B cell (primary cell): ENCODE measurements at regions not wholly inside any gene's neighbourhood (a gene's known extent, or its start where the extent isn't known, plus 50 kb on each side); places are given as distances from the start of the nearest gene placed in this dataset.

Experiments
- ATAC-seq: fragments of 200-7000 bp; cut with Tn5 transposase; one replicate; pipeline ENCODE4 v1.10.0; 2021; ENCODE audit warnings: low read depth, mild to moderate bottlenecking, moderate number of reproducible peaks, moderate library complexity
- CTCF ChIA-PET: fragments of 350-600 bp; sonication (Branson Sonifier 250); formaldehyde crosslinking; loops from one replicate; lab custom pipeline; 2021; ENCODE audit warnings: antibody characterized with exemption, inconsistent platforms; lab: Charles Lee
- POLR2A ChIA-PET: fragments of 350-600 bp; sonication (Branson Sonifier 250); formaldehyde crosslinking; loops from one replicate; lab custom pipeline; 2021; ENCODE audit warnings: antibody characterized with exemption; lab: Charles Lee
- DNase-seq: peaks from one replicate; pipeline ENCODE4 v3.0.0; 2013
- H2AFZ ChIP-seq: 2 replicates; pipeline ENCODE4 v1.6.1; 2012; ENCODE audit warnings: mild to moderate bottlenecking, low read depth, low read length; ENCODE audit not compliant: insufficient read depth, poor library complexity, severe bottlenecking
- H3K27ac ChIP-seq, 2 donors: 1 replicate in 1 of 2; 2 replicates in 1 of 2; pipeline ENCODE4 v1.5.1; 2012 to 2013; ENCODE audit warnings: low read length in 2 of 2, mild to moderate bottlenecking in 2 of 2, moderate library complexity in 1 of 2
- H3K27me3 ChIP-seq, 4 experiments: fragments of 200-600 bp in 1 of 4; sonication (generic) in 1 of 4; replicated peaks in 1 of 4; 1 replicate in 2 of 4; 2 replicates in 2 of 4; pipeline versions ENCODE4 v1.6.1 to v1.7.0; 2013 to 2016; ENCODE audit warnings: low read length in 3 of 4, mild to moderate bottlenecking in 2 of 4, mixed read lengths in 1 of 4, moderate library complexity in 1 of 4; ENCODE audit not compliant: insufficient read depth in 4 of 4, control insufficient read depth in 3 of 4; ENCODE audit errors: control extremely low read depth in 1 of 4
- H3K36me3 ChIP-seq, 2 experiments: replicated peaks in 1 of 2; 1 replicate in 1 of 2; 2 replicates in 1 of 2; pipeline versions ENCODE4 v1.6.1 to v1.7.1; 2013; ENCODE audit warnings: low read length in 1 of 2; ENCODE audit not compliant: insufficient read depth in 2 of 2, control insufficient read depth in 1 of 2; ENCODE audit errors: control extremely low read depth in 1 of 2, extremely low read depth in 1 of 2
- H3K4me1 ChIP-seq, 2 donors: fragments of 200-600 bp in 1 of 2; sonication (generic) in 1 of 2; 1 replicate in 1 of 2; 2 replicates in 1 of 2; pipeline versions ENCODE4 v1.5.1 to v1.6.1; 2013 to 2017; ENCODE audit warnings: low read length in 2 of 2; ENCODE audit not compliant: control insufficient read depth in 2 of 2, insufficient read depth in 2 of 2
- H3K4me2 ChIP-seq: replicated peaks from 2 replicates; pipeline ENCODE3; 2012; ENCODE audit warnings: mild to moderate bottlenecking, low read depth, low read length; ENCODE audit not compliant: poor library complexity, severe bottlenecking
- H3K4me3 ChIP-seq, 5 experiments: fragments of 200-600 bp in 1 of 5; sonication (generic) in 1 of 5; 1 replicate in 3 of 5; 2 replicates in 2 of 5; pipeline versions ENCODE4 v1.5.1 to v1.7.0; 2011 to 2016; ENCODE audit warnings: low read length in 4 of 5, mild to moderate bottlenecking in 4 of 5, low read depth in 2 of 5, control low read depth in 1 of 5, moderate library complexity in 1 of 5; ENCODE audit not compliant: insufficient read depth in 1 of 5; ENCODE audit errors: control extremely low read depth in 1 of 5, extremely low read depth in 1 of 5
- H3K79me2 ChIP-seq: fragments of 200-600 bp; sonication (generic); one replicate; pipeline ENCODE4 v1.6.0; 2016; ENCODE audit warnings: low read length; ENCODE audit not compliant: control insufficient read depth, insufficient read depth
- H3K9ac ChIP-seq: fragments of 200-600 bp; sonication (generic); 2 replicates; pipeline ENCODE4 v1.6.1; 2017; ENCODE audit warnings: mild to moderate bottlenecking, low read length, moderate library complexity
- H3K9me3 ChIP-seq, 3 donors: one replicate each; pipeline versions ENCODE4 v1.6.1 to v1.7.1; 2013; ENCODE audit warnings: low read length in 2 of 3; ENCODE audit not compliant: control insufficient read depth in 2 of 3, insufficient read depth in 1 of 3; ENCODE audit errors: control extremely low read depth in 1 of 3
- H4K20me1 ChIP-seq: 2 replicates; pipeline ENCODE4 v1.6.0; 2012; ENCODE audit warnings: mild to moderate bottlenecking, low read length; ENCODE audit not compliant: insufficient read depth, control insufficient read depth, poor library complexity, severe bottlenecking
- H3K27ac Mint-ChIP-seq: one replicate; pipeline ENCODE4 v1.8.0; 2021; ENCODE audit warnings: mixed read lengths
- H3K27me3 Mint-ChIP-seq: one replicate; pipeline ENCODE4 v1.8.0; 2021; ENCODE audit warnings: mixed read lengths
- H3K4me1 Mint-ChIP-seq: one replicate; pipeline ENCODE4 v1.8.0; 2021; ENCODE audit warnings: mixed read lengths
- H3K4me3 Mint-ChIP-seq: one replicate; pipeline ENCODE4 v1.8.0; 2021; ENCODE audit warnings: mixed read lengths
- H3K9me3 Mint-ChIP-seq: one replicate; pipeline ENCODE4 v1.8.0; 2022; ENCODE audit warnings: mixed read lengths; ENCODE audit not compliant: insufficient read depth
- CTCF ChIP-seq: fragments of 200-600 bp; IDR thresholded peaks from one replicate; pipeline ENCODE4 v1.8.0; 2022; ENCODE audit warnings: antibody characterized with exemption, mild to moderate bottlenecking
- EZH2 ChIP-seq: IDR thresholded peaks from 2 replicates; pipeline ENCODE4 v1.6.1; 2012; ENCODE audit warnings: borderline replicate concordance, low read depth, mild to moderate bottlenecking, moderate library complexity, low read length; ENCODE audit not compliant: insufficient read depth, poor library complexity, severe bottlenecking
- WGBS: methylation state at CpG from one replicate; pipeline ENCODE4 v1.1.5; 2013; ENCODE audit warnings: missing lambda C conversion rate; ENCODE audit not compliant: insufficient coverage; 5-methylcytosine and 5-hydroxymethylcytosine counted together
- intact Hi-C: fragments of 100-400 bp; cut with micrococcal nuclease; formaldehyde crosslinking; loops from one replicate; pipeline ENCODE4 v1.10.0; 2022

- Histone ChIP-seq H3K4me3 (no peak overlapping the region), H2AFZ (no peak overlapping the region), H3K36me3 (no peaks in the 10 kb centered on the region), H3K9me3 (no peaks in the 10 kb centered on the region), H3K4me1 (no peaks in the 10 kb centered on the region), H4K20me1 (no peaks in the 10 kb centered on the region), H3K4me2 (no peak overlapping the region), H3K27me3 (no peaks in the 10 kb centered on the region), H3K27ac (no peak overlapping the region), H3K79me2 (no peaks in the 10 kb centered on the region), H3K9ac (no peak overlapping the region)
- TF ChIP-seq EZH2 (no peak), CTCF (no peak)
- ChIA-PET POLR2A (no interaction called here), CTCF (no interaction called here)
- DNase-seq (no peak), ATAC-seq (no peak)
- Mint-ChIP-seq H3K9me3 (no peaks in the 10 kb centered on the region), H3K27ac (no peak overlapping the region), H3K4me1 (no peaks in the 10 kb centered on the region), H3K4me3 (no peak overlapping the region), H3K27me3 (no peaks in the 10 kb centered on the region)
- intact Hi-C loops: no loop called here
- no CpG with 5 or more reads among the region's 3 CpGs for whole genome bisulfite sequencing
Observed at GRCh38 chr1:216935901-216936300, 212.7 kb upstream of the ESRRG start.

GRCh38 chr1:216932424-216932823 is 209.2 kb upstream of the ESRRG start:
- H3K9ac ChIP-seq: no peak overlapping the region
- H4K20me1 ChIP-seq: no peaks in the 10 kb centered on the region
- ATAC-seq (no peak), DNase-seq (no peak)
- ChIA-PET CTCF (no interaction called here), POLR2A (no interaction called here)
- H3K4me2 ChIP-seq: no peak overlapping the region
- Mint-ChIP-seq H3K4me3 (no peak overlapping the region), H3K27ac (no peak overlapping the region), H3K4me1 (no peaks in the 10 kb centered on the region), H3K27me3 (no peaks in the 10 kb centered on the region), H3K9me3 (no peaks in the 10 kb centered on the region)
- H3K9me3 ChIP-seq: no peaks in the 10 kb centered on the region
- TF ChIP-seq CTCF: no peak
- no peak for TF ChIP-seq EZH2
- H3K36me3 ChIP-seq: no peaks in the 10 kb centered on the region
- no peak overlapping the region for H3K4me3 ChIP-seq
- no peaks in the 10 kb centered on the region for H3K79me2 ChIP-seq
- intact Hi-C loops: no loop called here
- H3K27me3 ChIP-seq: no peaks in the 10 kb centered on the region
- H3K4me1 ChIP-seq: no peaks in the 10 kb centered on the region
- WGBS: 100% methylated on average over 2 of the region's 3 CpGs
- H3K27ac ChIP-seq: no peak overlapping the region
- no peak overlapping the region for H2AFZ ChIP-seq
